Naive B cell (primary cell): ENCODE measurements at regions not wholly inside any gene's neighbourhood (a gene's known extent, or its start where the extent isn't known, plus 50 kb on each side); places are given as distances from the start of the nearest gene placed in this dataset.
"Not testable (repeated sequence)": the region's sequence is repeated elsewhere in the genome, so short reads cannot be mapped to it uniquely, and the experiment has no call there.

Experiments used
- ATAC-seq, 2 donors: fragments of 150-1000 bp; cut with Tn5 transposase; 2 replicates each; pipeline ENCODE4 v1.10.0; 2021; ENCODE audit warnings: low read depth in 2 of 2, mild to moderate bottlenecking in 2 of 2, moderate library complexity in 2 of 2
- DNase-seq: peaks from one replicate; pipeline ENCODE4 v3.0.0; 2022
- H3K27ac Mint-ChIP-seq, 6 donors: one replicate each; pipeline ENCODE4 v1.8.0; 2020 to 2022; ENCODE audit warnings: mild to moderate bottlenecking in 6 of 6, mixed read lengths in 6 of 6, moderate library complexity in 5 of 6, inconsistent platforms in 2 of 6
- H3K27me3 Mint-ChIP-seq, 3 donors: one replicate each; pipeline ENCODE4 v1.8.0; 2021 to 2022; ENCODE audit warnings: mixed read lengths in 3 of 3, mild to moderate bottlenecking in 1 of 3
- H3K36me3 Mint-ChIP-seq, 2 donors: one replicate each; pipeline ENCODE4 v1.8.0; 2020 to 2022; ENCODE audit warnings: mixed read lengths in 2 of 2, inconsistent platforms in 1 of 2, mild to moderate bottlenecking in 1 of 2
- H3K4me1 Mint-ChIP-seq, 3 donors: one replicate each; pipeline ENCODE4 v1.8.0; 2020 to 2022; ENCODE audit warnings: mixed read lengths in 3 of 3, inconsistent platforms in 1 of 3, mild to moderate bottlenecking in 1 of 3, moderate library complexity in 1 of 3
- H3K4me3 Mint-ChIP-seq, 8 donors: one replicate each; pipeline ENCODE4 v1.8.0; 2020 to 2022; ENCODE audit warnings: mild to moderate bottlenecking in 8 of 8, mixed read lengths in 8 of 8, moderate library complexity in 8 of 8, inconsistent platforms in 2 of 8
- H3K9me3 Mint-ChIP-seq, 7 donors: one replicate each; pipeline ENCODE4 v1.8.0; 2020 to 2022; ENCODE audit warnings: mixed read lengths in 7 of 7, mild to moderate bottlenecking in 5 of 7, inconsistent platforms in 2 of 7, moderate library complexity in 1 of 7

DNA sequence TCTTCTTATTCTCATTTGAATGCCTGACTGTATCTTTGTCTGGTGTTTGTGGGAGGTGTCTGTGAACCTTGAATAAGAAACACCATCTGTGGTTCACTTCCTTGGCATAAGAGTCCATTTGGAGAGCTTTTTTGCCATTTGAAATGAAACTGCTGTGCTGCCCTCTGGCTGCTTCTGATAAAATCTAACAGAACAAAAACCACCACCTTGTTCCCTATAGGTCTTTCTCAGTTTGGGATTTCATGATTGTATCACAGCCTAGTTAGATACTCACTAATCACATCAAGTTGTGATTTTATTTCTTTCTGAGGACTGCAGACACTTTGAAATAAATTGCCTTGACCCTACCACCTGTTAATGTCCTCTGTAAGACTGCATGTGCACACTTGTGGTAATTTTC lies 102.7 kb upstream of the FAM13C start:
- ATAC-seq = no peak

DNA sequence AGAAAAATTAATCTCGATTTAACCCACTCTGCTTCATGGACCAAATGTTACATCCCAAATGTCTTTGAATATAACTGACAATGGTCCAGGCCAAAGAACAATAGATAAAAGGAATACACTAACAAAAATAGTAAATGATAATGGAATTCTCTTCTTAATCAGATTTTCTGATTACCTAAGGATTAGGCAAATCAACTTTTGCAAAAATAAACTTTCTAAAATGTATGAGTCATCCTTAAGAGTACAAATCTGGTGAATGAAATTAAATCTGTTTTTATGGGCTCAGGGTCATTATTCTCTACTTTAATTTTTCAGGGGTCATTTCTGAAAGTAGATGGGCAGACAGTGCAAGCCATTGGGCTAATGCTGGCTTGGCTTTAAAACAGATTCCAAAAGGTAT lies 102.1 kb upstream of the FAM13C start:
- Mint-ChIP-seq H3K9me3 (peaks cover 0 to 2% (median 0%) of the 10 kb centered on the region in 7 donors), H3K4me3 (no peak overlapping the region)
- ATAC-seq = no peak

More for the DNA sequence above, 102.7 kb upstream of the FAM13C start:
- Mint-ChIP-seq H3K9me3 (peaks cover 0 to 2% (median 0%) of the 10 kb centered on the region in 7 donors), H3K27ac (no peak overlapping the region), H3K4me1 (no peaks in the 10 kb centered on the region), H3K4me3 (no peak overlapping the region), H3K27me3 (no peaks in the 10 kb centered on the region), H3K36me3 (no peaks in the 10 kb centered on the region)
- no peak for DNase-seq

DNA sequence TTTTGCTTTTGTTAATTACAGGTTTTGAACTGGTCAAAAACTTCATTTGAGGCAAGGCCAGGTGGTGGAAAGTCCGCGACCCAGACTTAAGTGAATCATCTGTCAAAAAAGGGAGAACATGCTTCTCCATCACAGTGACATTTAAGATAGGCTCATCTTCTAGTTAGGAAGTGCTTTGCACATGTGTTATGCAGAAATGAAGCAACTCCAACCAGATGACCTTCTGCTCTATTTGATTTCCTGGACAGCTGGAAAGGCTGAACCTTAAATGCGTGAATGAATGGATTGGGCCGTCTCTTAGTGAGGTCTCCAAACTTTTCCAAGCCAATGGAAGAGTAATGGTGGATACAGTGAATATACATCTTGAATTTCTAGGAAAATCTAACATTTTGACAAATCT lies 101.6 kb upstream of the FAM13C start:
- Mint-ChIP-seq H3K27me3 (no peaks in the 10 kb centered on the region), H3K36me3 (no peaks in the 10 kb centered on the region), H3K4me1 (no peaks in the 10 kb centered on the region), H3K27ac (no peak overlapping the region), H3K4me3 (no peak overlapping the region), H3K9me3 (peaks cover 0 to 2% (median 0%) of the 10 kb centered on the region in 7 donors)
- DNase-seq (no peak), ATAC-seq (no peak)

More for the DNA sequence above, 102.1 kb upstream of the FAM13C start:
- Mint-ChIP-seq H3K36me3 (no peaks in the 10 kb centered on the region), H3K27ac (no peak overlapping the region), H3K27me3 (no peaks in the 10 kb centered on the region), H3K4me1 (no peaks in the 10 kb centered on the region)
- no peak for DNase-seq

DNA sequence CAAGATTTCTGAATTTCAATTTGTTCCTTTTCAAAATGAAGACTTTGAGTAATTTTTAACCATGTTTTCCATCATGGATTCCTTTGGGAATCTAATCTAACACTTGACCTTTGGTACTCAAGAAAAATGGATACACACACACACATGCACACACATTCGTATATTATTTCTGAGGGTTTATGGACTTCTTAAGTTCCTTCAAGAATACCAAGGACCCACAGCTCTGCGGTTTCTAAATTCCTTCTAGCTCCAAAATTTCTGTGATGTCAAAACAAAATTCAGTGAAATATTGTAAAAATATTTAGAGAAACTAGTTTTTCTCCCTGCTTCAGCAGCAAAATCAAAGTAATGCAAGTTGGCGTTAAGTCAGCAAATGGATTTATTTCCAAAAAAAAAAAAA lies 98.3 kb upstream of the FAM13C start:
- Mint-ChIP-seq H3K4me3 (no peak overlapping the region), H3K36me3 (no peaks in the 10 kb centered on the region), H3K4me1 (no peaks in the 10 kb centered on the region), H3K27me3 (no peaks in the 10 kb centered on the region), H3K9me3 (no peaks in the 10 kb centered on the region), H3K27ac (no peak overlapping the region)
- ATAC-seq (no peak), DNase-seq (no peak)

DNA sequence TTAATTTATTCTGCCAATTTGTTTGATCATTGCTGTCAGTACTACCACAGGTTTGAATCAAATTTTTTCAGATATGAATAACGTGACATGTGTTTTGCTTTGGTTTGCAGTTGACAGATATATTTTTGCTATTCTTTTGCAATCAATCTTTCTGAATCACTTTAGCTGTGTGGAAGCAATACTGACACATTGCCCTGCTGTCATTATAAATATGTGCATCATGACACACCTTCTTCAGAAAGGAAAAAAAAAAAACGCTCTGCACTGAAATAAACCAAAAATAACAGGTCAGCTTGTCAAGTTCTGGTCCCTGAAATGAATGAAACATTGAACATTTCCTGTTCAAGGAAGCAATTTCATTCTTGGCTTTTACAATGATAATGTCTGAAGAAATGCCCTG lies 93.8 kb upstream of the FAM13C start:
- no peaks in the 10 kb centered on the region for H3K36me3 Mint-ChIP-seq
- H3K27ac Mint-ChIP-seq = no peak overlapping the region
- no peaks in the 10 kb centered on the region for H3K4me1 Mint-ChIP-seq
- ATAC-seq (no peak), DNase-seq (no peak)
- no peak overlapping the region for H3K4me3 Mint-ChIP-seq
- no peaks in the 10 kb centered on the region for H3K27me3 Mint-ChIP-seq
- no peaks in the 10 kb centered on the region for H3K9me3 Mint-ChIP-seq

DNA sequence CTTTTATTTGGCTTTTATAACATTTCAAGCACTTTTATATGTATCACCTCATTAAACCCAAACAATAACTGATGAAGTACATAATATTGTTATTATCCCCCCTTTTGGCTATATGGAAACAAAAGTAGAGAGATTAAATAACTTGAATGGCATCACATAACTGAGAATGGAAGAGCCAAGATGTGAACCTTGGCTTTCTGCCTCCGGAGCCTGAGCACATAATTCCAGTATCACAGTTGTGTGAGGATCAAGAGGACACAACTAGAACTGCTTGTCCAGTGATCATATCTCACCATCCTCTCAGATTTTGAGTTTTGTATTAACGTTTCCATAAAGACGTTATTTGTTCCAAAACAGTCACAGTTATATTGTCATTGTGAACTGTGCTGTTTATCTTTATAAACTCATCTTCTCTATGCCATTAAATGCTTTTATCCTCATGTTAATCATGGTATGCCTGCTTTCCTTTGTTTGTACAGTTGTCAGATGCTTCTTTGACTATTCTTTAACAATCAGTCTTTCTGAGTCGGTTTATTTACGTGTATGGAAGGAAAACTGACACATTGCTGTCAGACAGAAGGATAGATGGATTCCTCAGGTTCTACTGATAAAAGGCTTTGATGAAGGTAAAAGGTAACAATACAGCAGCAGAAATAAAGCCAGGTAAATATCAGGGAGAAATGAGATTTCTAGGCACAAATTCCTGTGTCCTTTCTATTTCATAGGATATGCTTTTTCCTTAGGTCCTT lies 92.0 kb upstream of the FAM13C start:
- no peak overlapping the region for H3K27ac Mint-ChIP-seq

DNA sequence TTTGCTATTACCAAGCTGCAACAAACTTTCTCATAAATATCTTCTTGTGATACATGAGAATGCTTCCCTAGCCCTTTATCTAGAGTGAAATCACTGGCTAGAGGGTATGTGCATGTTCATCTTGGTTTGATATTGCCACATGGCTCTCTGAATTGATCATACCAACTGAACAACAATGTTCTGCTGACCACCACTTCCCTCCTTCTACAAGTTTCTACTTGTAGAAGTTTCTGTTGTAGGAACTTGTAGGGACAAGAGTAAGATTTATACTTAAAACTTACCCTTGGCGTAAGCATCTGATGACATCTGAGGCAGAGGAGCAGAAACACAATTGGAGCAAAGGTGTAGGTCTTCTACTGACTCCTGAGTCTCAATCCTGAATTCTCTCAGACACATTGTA lies 86.3 kb upstream of the FAM13C start:
- no peak overlapping the region for H3K27ac Mint-ChIP-seq
- ATAC-seq = no peak
- H3K36me3 Mint-ChIP-seq = no peaks in the 10 kb centered on the region
- no peak for DNase-seq
- H3K27me3 Mint-ChIP-seq = no peaks in the 10 kb centered on the region
- peaks cover 0 to 7% (median 2%) of the 10 kb centered on the region in 7 donors for H3K9me3 Mint-ChIP-seq
- H3K4me3 Mint-ChIP-seq = no peak overlapping the region
- no peaks in the 10 kb centered on the region for H3K4me1 Mint-ChIP-seq

More for the DNA sequence above, 92.0 kb upstream of the FAM13C start:
- ATAC-seq = no peak
- H3K4me3 Mint-ChIP-seq = no peak overlapping the region
- H3K9me3 Mint-ChIP-seq = peaks cover 0 to 5% (median 0%) of the 10 kb centered on the region in 7 donors
- no peaks in the 10 kb centered on the region for H3K27me3 Mint-ChIP-seq
- DNase-seq = no peak
- no peaks in the 10 kb centered on the region for H3K36me3 Mint-ChIP-seq
- no peaks in the 10 kb centered on the region for H3K4me1 Mint-ChIP-seq

DNA sequence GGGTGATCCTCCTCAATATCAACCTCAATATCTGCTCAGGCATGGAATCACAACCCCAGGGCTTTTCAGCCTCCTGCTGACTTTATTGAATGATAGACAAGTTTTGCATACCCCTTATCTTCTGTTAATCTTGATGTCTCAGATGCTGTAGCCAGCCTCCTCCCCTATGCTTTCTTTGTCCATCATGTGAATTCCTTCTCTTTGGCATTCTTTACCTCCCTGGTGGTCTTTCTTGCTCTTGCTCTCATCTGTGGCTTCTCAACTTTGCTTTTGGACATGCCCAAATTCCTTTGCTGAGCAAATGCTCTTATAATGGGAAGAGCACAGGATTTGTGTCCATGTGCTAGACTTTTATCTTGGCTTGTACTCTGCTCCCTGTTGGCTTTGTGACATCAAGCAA lies 73.4 kb upstream of the FAM13C start:
- H3K4me3 Mint-ChIP-seq = no peak overlapping the region
- DNase-seq (no peak), ATAC-seq (no peak)
- no peaks in the 10 kb centered on the region for H3K27me3 Mint-ChIP-seq
- H3K9me3 Mint-ChIP-seq = peaks cover 0 to 12% (median 4%) of the 10 kb centered on the region in 7 donors
- no peaks in the 10 kb centered on the region for H3K4me1 Mint-ChIP-seq
- no peak overlapping the region for H3K27ac Mint-ChIP-seq
- no peaks in the 10 kb centered on the region for H3K36me3 Mint-ChIP-seq

DNA sequence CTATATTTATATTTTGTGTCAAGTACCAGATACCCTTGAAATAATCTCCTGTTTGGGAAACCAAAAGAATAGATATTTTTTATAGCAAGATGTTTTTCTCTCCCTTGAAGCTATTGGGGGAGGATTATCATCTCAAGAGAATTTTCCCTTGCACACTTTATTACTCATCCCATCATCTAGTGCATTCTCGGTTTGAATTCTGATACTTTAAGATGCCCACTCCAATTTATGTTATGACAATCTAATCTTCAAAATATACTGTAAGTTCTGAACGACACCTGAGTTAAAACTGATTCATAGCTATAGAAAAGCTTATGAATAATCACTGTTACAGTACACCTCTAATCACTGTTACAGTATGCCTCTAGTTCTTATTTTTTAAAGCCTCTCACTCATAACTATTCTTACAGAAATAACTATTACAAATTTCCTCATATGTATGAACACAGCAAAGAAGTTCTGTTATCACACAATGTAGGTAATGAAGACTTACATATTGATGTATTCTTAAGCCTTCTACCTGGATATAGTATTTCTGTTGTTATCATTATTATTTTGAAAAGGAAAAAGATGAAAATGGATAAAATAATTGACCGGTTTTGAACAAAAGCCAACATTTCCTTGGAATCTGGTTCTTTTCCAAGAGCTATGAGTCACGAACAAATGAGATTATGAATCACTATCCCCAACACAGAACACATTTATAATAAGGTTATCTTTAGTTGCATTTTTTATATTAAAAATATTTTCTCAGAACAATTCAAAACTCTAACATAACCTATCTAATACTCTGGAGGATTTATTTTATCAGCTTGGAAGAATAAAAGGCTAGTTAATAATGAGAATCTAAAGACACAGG lies 72.3 kb upstream of the FAM13C start:
- Mint-ChIP-seq H3K36me3 (no peaks in the 10 kb centered on the region), H3K9me3 (peaks cover 0 to 11% (median 4%) of the 10 kb centered on the region in 7 donors), H3K4me3 (no peak overlapping the region), H3K27me3 (no peaks in the 10 kb centered on the region), H3K27ac (no peak overlapping the region), H3K4me1 (no peaks in the 10 kb centered on the region)
- no peak for ATAC-seq
- no peak for DNase-seq

DNA sequence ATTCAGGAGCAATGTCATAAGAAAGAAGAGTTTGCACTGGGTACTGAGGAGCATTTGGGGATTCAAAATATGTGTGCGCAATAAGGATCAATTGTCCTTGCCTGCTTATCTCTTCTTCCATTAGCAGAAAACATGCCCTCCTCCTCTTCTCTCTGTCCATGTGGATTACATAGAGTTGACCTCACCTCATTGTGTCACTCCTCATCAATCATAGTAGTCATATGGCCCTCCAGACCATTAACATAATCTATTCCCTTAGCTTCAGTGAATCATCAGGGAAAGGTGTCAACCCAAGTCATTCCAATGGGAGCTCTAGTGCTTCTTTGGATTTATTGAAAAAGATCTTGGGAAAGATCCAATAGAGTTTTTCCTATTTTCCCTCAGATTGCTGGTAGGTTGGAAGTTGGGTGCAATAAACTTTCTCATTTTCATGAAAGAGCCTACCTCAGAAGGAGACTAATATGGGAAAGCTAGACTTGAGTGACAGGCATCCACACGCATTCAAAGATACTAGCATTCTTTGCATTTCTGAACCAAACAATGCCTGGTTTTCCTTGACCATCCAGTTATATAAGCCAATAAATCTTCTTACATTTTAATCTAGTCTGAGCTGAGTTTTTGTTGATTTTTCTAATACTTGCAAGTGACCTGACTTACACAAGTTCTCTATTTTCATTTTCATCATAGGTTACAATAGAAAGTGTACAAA lies 71.5 kb upstream of the FAM13C start:
- ATAC-seq = no peak
- H3K9me3 Mint-ChIP-seq = peaks cover 0 to 5% (median 3%) of the 10 kb centered on the region in 7 donors
- H3K36me3 Mint-ChIP-seq = no peaks in the 10 kb centered on the region
- DNase-seq = no peak
- no peak overlapping the region for H3K4me3 Mint-ChIP-seq
- no peaks in the 10 kb centered on the region for H3K27me3 Mint-ChIP-seq
- no peaks in the 10 kb centered on the region for H3K4me1 Mint-ChIP-seq
- no peak overlapping the region for H3K27ac Mint-ChIP-seq

DNA sequence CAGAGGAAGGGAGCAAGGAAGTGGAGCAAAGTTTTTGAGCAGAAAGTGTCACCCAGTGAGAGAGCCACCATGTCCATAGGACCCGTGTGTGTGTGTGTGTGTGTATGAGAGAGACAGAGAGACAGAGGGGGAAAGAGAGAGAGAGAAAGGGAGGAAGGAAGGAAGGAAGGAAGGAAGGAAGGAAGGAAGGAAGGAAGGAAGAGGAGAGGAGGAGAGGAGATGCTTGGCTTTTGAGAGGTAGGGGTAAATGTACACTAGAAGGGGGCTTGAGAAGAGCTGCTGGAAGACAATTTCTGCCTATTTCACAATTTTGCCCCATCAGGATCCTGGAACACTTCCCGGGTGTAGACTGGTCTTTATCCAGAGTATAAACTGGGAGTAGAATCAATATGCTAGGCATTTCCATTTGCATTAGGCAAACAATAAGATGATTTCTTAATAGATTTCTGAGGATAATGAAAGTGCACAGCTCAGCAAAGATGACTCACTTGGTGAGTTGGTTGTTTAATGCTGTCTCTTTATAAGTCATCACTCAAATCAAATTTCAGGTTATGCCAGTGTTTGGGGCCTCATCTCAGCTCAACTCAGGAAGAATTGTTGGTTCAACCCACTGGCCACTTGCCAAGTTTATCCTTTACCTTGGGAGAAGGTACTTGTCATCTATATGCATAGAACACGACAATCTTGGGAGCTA lies 70.0 kb upstream of the FAM13C start:
- Mint-ChIP-seq H3K36me3 (no peaks in the 10 kb centered on the region), H3K27ac (no peak overlapping the region), H3K9me3 (peaks cover 0 to 5% (median 0%) of the 10 kb centered on the region in 7 donors), H3K27me3 (peaks cover 0 to 5% (median 0%) of the 10 kb centered on the region in 3 donors), H3K4me1 (no peaks in the 10 kb centered on the region), H3K4me3 (no peak overlapping the region)
- ATAC-seq = no peak
- DNase-seq = no peak

DNA sequence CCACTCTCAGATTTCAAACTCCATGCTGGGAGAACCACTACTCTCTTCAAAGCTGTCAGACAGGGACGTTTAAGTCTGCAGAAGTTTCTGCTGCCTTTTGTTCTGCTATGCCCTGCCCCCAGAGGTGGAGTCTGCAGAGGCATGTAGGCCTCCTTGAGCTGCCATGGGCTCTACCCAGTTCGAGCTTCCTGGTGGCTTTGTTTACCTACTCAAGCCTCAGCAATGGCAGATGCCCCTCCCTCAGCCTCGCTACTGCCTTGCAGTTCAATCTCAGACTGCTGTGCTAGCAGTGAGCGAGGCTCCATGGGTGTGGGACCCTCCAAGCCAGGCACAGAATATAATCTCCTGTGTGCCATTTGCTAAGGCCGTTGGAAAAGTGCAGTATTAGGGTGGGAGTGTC lies 51.4 kb upstream of the FAM13C start:
- H3K27ac Mint-ChIP-seq, ATAC-seq, DNase-seq, H3K4me3 Mint-ChIP-seq, H3K36me3 Mint-ChIP-seq, H3K4me1 Mint-ChIP-seq, H3K27me3 Mint-ChIP-seq: not testable (repeated sequence)
- H3K9me3 Mint-ChIP-seq = peaks cover 4 to 46% (median 10%) of the 10 kb centered on the region in 7 donors
